Hepatocyte (in vitro differentiated cells): ENCODE measurements at regions not wholly inside any gene's neighbourhood (a gene's known extent, or its start where the extent isn't known, plus 50 kb on each side); places are given as distances from the start of the nearest gene placed in this dataset. TPM values are rescaled to one million over a fixed set of nuclear protein-coding genes. Genes with fewer than 3 reads are reported as not detected.

Source experiments
- small RNA-seq: library from RNA; depleted of rRNA; stranded (forward); fragments of <200 nt; gene quantifications from one replicate; pipeline ENCODE3, GENCODE V24; 2014

Small RNAs in the stretch of these regions (small RNA-seq; reads per million reads assigned to genes)
- not detected for gene RNU6-741P
